ENCODE measurements at regions not wholly inside any gene's neighbourhood (a gene's known extent, or its start where the extent isn't known, plus 50 kb on each side); places are given as distances from the start of the nearest gene placed in this dataset.

- H3K79me2 ChIP-seq (ENCODE audit: insufficient read depth, low read depth, low read length): no peaks in the 10 kb centered on the region
- CTCF ChIA-PET (ENCODE audit: unreplicated experiment): no interaction called here
- no peak overlapping the region for H3K4me2 ChIP-seq (ENCODE audit: low read length)
- no peak overlapping the region for H3K4me3 ChIP-seq (ENCODE audit: low read depth, low read length, poor library complexity, severe bottlenecking)
- no peaks in the 10 kb centered on the region for H3K36me3 ChIP-seq (ENCODE audit: insufficient read depth, low read length)
- POLR2A ChIA-PET: interaction anchor here (1.4 kb wide), 1 partner anchor 10 kb away, joined by 4 read pairs; no protein-coding TSS in a partner anchor
- no peak overlapping the region for H3K27ac ChIP-seq (ENCODE audit: low read depth, low read length, poor library complexity, severe bottlenecking)
- no peaks in the 10 kb centered on the region for H3K9me2 ChIP-seq (ENCODE audit: insufficient read depth, low read length)
- TF ChIP-seq EZH2phosphoT487 (IDR thresholded peaks at IDR 0.05; ENCODE audit: borderline replicate concordance, low read depth, low read length): no peak
- intact Hi-C loops (cut with micrococcal nuclease; ENCODE audit: unreplicated experiment): no loop called here
- DNase-seq (ENCODE audit: low spot score): no peak
- no peak overlapping the region for H2AFZ ChIP-seq (ENCODE audit: low read length)
- BruUV-seq (replicated peaks): no TSS peak
- no peaks in the 10 kb centered on the region for H3K4me1 ChIP-seq (ENCODE audit: insufficient read depth, low read length, poor library complexity, severe bottlenecking)
- H3K9me3 ChIP-seq (ENCODE audit: low read length): no peaks in the 10 kb centered on the region
- H4K20me1 ChIP-seq (ENCODE audit: insufficient read depth, low read length): no peaks in the 10 kb centered on the region
Observed at GRCh38 chr1:104630567-104631149, 881.0 kb downstream of the AMY1C start.

GRCh38 chr1:104636581-104636980 is 886.9 kb downstream of the AMY1C start:
- Histone ChIP-seq H3K36me3 (ENCODE audit: insufficient read depth, low read length) (no peaks in the 10 kb centered on the region), H3K79me2 (ENCODE audit: insufficient read depth, low read depth, low read length) (no peaks in the 10 kb centered on the region), H2AFZ (ENCODE audit: low read length) (no peak overlapping the region), H3K9me2 (ENCODE audit: insufficient read depth, low read length) (no peaks in the 10 kb centered on the region), H3K4me2 (ENCODE audit: low read length) (no peak overlapping the region), H3K4me1 (ENCODE audit: insufficient read depth, low read length, poor library complexity, severe bottlenecking) (no peaks in the 10 kb centered on the region), H3K27ac (ENCODE audit: low read depth, low read length, poor library complexity, severe bottlenecking) (no peak overlapping the region), H3K9me3 (ENCODE audit: low read length) (no peaks in the 10 kb centered on the region), H4K20me1 (ENCODE audit: insufficient read depth, low read length) (no peaks in the 10 kb centered on the region), H3K4me3 (ENCODE audit: low read depth, low read length, poor library complexity, severe bottlenecking) (no peak overlapping the region)
- intact Hi-C loops (cut with micrococcal nuclease; ENCODE audit: unreplicated experiment): no loop called here
- peak; percentile 17 for DNase-seq (ENCODE audit: low spot score)
- TF ChIP-seq CTCF (conservative IDR thresholded peaks at IDR 0.05; ENCODE audit: low read length) (0 out of 2 replicates have a peak, but pooled peaks have one; percentile 30), EZH2phosphoT487 (IDR thresholded peaks at IDR 0.05; ENCODE audit: borderline replicate concordance, low read depth, low read length) (no peak)
- POLR2A ChIA-PET: no interaction called here
- CTCF ChIA-PET (ENCODE audit: unreplicated experiment): no interaction called here
- BruUV-seq (replicated peaks): no TSS peak

- H3K9me2 ChIP-seq (ENCODE audit: insufficient read depth, low read length): no peaks in the 10 kb centered on the region
- H3K36me3 ChIP-seq (ENCODE audit: insufficient read depth, low read length): no peaks in the 10 kb centered on the region
- no peak overlapping the region for H2AFZ ChIP-seq (ENCODE audit: low read length)
- POLR2A ChIA-PET: no interaction called here
- no peaks in the 10 kb centered on the region for H3K79me2 ChIP-seq (ENCODE audit: insufficient read depth, low read depth, low read length)
- H3K4me1 ChIP-seq (ENCODE audit: insufficient read depth, low read length, poor library complexity, severe bottlenecking): no peaks in the 10 kb centered on the region
- intact Hi-C loops (cut with micrococcal nuclease; ENCODE audit: unreplicated experiment): loop anchor here (10.0 kb wide), 1 partner anchor 1149 kb away; no protein-coding TSS in a partner anchor
- H3K4me3 ChIP-seq (ENCODE audit: low read depth, low read length, poor library complexity, severe bottlenecking): no peak overlapping the region
- H3K4me2 ChIP-seq (ENCODE audit: low read length): no peak overlapping the region
- CTCF ChIA-PET (ENCODE audit: unreplicated experiment): no interaction called here
- H3K27ac ChIP-seq (ENCODE audit: low read depth, low read length, poor library complexity, severe bottlenecking): no peak overlapping the region
- no TSS peak for BruUV-seq (replicated peaks)
- TF ChIP-seq CTCF (conservative IDR thresholded peaks at IDR 0.05; ENCODE audit: low read length): no peak
- no peak for TF ChIP-seq EZH2phosphoT487 (IDR thresholded peaks at IDR 0.05; ENCODE audit: borderline replicate concordance, low read depth, low read length)
- no peaks in the 10 kb centered on the region for H4K20me1 ChIP-seq (ENCODE audit: insufficient read depth, low read length)
- no peak for DNase-seq (ENCODE audit: low spot score)
- no peaks in the 10 kb centered on the region for H3K9me3 ChIP-seq (ENCODE audit: low read length)
Observed at GRCh38 chr1:104646233-104646632, 896.5 kb downstream of the AMY1C start.

Measured in OCI-LY7 (cell line).